C4-2B (cell line): ENCODE measurements at regions not wholly inside any gene's neighbourhood (a gene's known extent, or its start where the extent isn't known, plus 50 kb on each side); places are given as distances from the start of the nearest gene placed in this dataset.

Experiments
- ZFX ChIP-seq: fragments of 450-650 bp; IDR thresholded peaks from 2 replicates; pipeline ENCODE4 v1.6.1; 2017
- TF ChIP-seq, protein P1 (sequence below): fragments of 450-650 bp; conservative IDR thresholded peaks from 2 replicates; pipeline ENCODE4 v1.5.1; 2017; ENCODE audit warnings: mild to moderate bottlenecking

DNA sequence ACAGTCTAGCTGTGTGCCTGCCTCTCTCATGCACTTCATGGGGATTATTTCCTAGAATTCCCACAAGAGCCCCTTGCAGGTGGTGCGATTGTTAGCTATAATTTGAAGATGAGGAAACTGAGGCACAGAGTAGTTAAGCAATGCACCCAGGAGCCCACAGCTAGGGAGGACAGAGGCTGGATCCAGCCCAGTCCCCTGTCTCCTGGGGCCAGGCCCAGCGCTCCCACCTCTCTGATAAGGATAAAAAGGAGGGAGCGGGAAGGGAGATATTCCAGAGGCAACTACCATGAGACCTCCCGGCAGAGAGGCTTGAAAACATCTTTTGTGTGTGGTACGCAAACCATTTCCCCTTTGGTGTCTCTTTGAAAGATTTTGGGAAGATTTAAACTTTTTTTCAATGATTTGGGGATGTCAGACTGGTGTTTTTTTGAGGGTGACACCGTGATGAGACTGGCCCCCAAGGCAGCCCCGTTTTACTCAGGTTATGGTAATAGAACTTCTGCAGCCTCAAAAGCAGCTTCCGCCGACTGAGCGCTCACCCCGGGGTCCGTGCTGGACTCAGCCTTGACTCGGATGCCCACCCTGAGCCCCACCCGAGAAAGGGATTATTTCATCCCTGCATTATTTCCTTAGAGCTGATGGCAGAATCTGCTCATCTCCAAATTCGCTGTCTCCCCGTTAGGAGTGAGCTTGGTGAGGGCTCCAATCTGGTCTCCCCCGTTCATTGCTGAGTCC lies 144.7 kb upstream of the IER5L start:
- TF ChIP-seq, protein P1, sequence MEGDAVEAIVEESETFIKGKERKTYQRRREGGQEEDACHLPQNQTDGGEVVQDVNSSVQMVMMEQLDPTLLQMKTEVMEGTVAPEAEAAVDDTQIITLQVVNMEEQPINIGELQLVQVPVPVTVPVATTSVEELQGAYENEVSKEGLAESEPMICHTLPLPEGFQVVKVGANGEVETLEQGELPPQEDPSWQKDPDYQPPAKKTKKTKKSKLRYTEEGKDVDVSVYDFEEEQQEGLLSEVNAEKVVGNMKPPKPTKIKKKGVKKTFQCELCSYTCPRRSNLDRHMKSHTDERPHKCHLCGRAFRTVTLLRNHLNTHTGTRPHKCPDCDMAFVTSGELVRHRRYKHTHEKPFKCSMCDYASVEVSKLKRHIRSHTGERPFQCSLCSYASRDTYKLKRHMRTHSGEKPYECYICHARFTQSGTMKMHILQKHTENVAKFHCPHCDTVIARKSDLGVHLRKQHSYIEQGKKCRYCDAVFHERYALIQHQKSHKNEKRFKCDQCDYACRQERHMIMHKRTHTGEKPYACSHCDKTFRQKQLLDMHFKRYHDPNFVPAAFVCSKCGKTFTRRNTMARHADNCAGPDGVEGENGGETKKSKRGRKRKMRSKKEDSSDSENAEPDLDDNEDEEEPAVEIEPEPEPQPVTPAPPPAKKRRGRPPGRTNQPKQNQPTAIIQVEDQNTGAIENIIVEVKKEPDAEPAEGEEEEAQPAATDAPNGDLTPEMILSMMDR: no peak
- TF ChIP-seq ZFX: no peak
